ENCODE measurements at regions not wholly inside any gene's neighbourhood (a gene's known extent, or its start where the extent isn't known, plus 50 kb on each side); places are given as distances from the start of the nearest gene placed in this dataset.

DNA sequence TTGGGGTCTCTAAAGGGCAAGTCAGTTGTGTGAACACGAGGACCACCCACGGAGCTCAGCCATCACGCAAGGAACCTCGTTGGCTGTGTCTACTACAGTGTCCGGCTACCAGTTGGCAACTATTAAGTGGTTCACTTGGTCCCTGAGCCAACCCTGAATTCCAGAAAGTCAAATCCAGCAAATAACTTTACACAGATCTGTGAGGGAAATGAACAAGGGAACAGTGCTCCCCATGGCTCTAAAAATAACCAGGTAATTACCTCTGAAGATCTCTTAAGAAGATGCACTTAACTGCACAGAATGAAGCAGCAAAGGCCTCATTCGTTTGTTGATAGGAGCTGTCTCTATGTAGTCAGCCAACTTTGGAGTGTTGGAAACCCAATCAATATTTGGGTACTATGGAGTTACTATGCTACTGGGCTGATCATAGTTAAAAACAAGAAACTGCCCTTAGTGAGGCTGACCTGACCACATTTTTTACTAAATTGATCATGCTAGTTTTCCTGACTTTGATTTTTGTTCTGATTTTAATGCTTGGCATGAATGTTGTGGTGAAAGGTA lies 219.1 kb upstream of the LRIG1 start:
- TF ChIP-seq FOS (IDR thresholded peaks at IDR 0.05; ENCODE audit: extremely low read depth, insufficient read length) (no peak), ZBED1 (IDR thresholded peaks at IDR 0.05) (no peak), ZNF134 (CRISPR knock-in tag; conservative IDR thresholded peaks at IDR 0.05) (no peak), ZNF830 (CRISPR knock-in tag; IDR thresholded peaks at IDR 0.05) (no peak), ETS2 (tag; IDR thresholded peaks at IDR 0.05; ENCODE audit: borderline replicate concordance, poor library complexity, severe bottlenecking) (no peak), MYNN (IDR thresholded peaks at IDR 0.05) (no peak), MYNN (CRISPR knock-in tag; IDR thresholded peaks at IDR 0.05) (no peak), POLR3A (IDR thresholded peaks at IDR 0.05; ENCODE audit: borderline replicate concordance, extremely low read depth, insufficient read depth, insufficient read length) (no peak), EP300 (IDR thresholded peaks at IDR 0.05; ENCODE audit: low read length) (no peak), EZH2 (IDR thresholded peaks at IDR 0.05; ENCODE audit: borderline replicate concordance, low read depth, low read length) (no peak), NR1H2 (CRISPR knock-in tag; IDR thresholded peaks at IDR 0.05) (no peak), U2AF1 (optimal IDR thresholded peaks at IDR 0.05; ENCODE audit: low read depth, low read length) (no peak)
- TF ChIP-seq, protein P1, sequence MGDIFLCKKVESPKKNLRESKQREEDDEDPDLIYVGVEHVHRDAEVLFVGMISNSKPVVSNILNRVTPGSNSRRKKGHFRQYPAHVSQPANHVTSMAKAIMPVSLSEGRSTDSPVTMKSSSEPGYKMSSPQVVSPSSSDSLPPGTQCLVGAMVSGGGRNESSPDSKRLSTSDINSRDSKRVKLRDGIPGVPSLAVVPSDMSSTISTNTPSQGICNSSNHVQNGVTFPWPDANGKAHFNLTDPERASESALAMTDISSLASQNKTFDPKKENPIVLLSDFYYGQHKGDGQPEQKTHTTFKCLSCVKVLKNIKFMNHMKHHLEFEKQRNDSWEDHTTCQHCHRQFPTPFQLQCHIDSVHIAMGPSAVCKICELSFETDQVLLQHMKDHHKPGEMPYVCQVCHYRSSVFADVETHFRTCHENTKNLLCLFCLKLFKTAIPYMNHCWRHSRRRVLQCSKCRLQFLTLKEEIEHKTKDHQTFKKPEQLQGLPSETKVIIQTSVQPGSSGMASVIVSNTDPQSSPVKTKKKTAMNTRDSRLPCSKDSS (IDR thresholded peaks at IDR 0.05; ENCODE audit: low read depth, partially characterized antibody) = no peak
